ENCODE measurements at regions not wholly inside any gene's neighbourhood (a gene's known extent, or its start where the extent isn't known, plus 50 kb on each side); places are given as distances from the start of the nearest gene placed in this dataset.

- no peak for TF ChIP-seq CTCF (IDR thresholded peaks at IDR 0.05; ENCODE audit: insufficient read depth, low read depth, low read length)
- ChIA-PET POLR2A (no interaction called here), CTCF (interaction anchor here (0.5 kb wide), 1 partner anchor 20 kb away, joined by 4 read pairs; no protein-coding TSS in a partner anchor)
- DNase-seq (ENCODE audit: low read depth): no peak
- Histone ChIP-seq H3K36me3 (ENCODE audit: control insufficient read depth, insufficient read depth, low read length) (no peaks in the 10 kb centered on the region), H3K4me3 (ENCODE audit: low read depth, low read length) (no peak overlapping the region), H3K27me3 (ENCODE audit: control insufficient read depth, insufficient read depth, low read length) (no peaks in the 10 kb centered on the region)
Observed at GRCh38 chr5:16392718-16393117, 72.9 kb downstream of the ZNF622 start.

GRCh38 chr5:16391858-16392649 is 73.5 kb downstream of the ZNF622 start:
- ChIA-PET POLR2A (no interaction called here), CTCF (interaction anchor here (0.5 kb wide), 1 partner anchor 19 kb away, joined by 4 read pairs; no protein-coding TSS in a partner anchor)
- no peak for TF ChIP-seq CTCF (IDR thresholded peaks at IDR 0.05; ENCODE audit: insufficient read depth, low read depth, low read length)
- Histone ChIP-seq H3K27me3 (ENCODE audit: control insufficient read depth, insufficient read depth, low read length) (no peaks in the 10 kb centered on the region), H3K36me3 (ENCODE audit: control insufficient read depth, insufficient read depth, low read length) (no peaks in the 10 kb centered on the region), H3K4me3 (ENCODE audit: low read depth, low read length) (no peak overlapping the region)
- DNase-seq (ENCODE audit: low read depth): no peak

- Histone ChIP-seq H3K27me3 (ENCODE audit: control insufficient read depth, insufficient read depth, low read length) (no peaks in the 10 kb centered on the region), H3K4me3 (ENCODE audit: low read depth, low read length) (no peak overlapping the region), H3K36me3 (ENCODE audit: control insufficient read depth, insufficient read depth, low read length) (no peaks in the 10 kb centered on the region)
- ChIA-PET CTCF (no interaction called here), POLR2A (no interaction called here)
- no peak for TF ChIP-seq CTCF (IDR thresholded peaks at IDR 0.05; ENCODE audit: insufficient read depth, low read depth, low read length)
- no peak for DNase-seq (ENCODE audit: low read depth)
Observed at GRCh38 chr5:16390825-16391224, 74.8 kb downstream of the ZNF622 start.

GRCh38 chr5:16385516-16386090 is 80.0 kb downstream of the ZNF622 start:
- ChIA-PET CTCF (no interaction called here), POLR2A (no interaction called here)
- Histone ChIP-seq H3K36me3 (ENCODE audit: control insufficient read depth, insufficient read depth, low read length) (no peaks in the 10 kb centered on the region), H3K4me3 (ENCODE audit: low read depth, low read length) (no peak overlapping the region), H3K27me3 (ENCODE audit: control insufficient read depth, insufficient read depth, low read length) (no peaks in the 10 kb centered on the region)
- TF ChIP-seq CTCF (IDR thresholded peaks at IDR 0.05; ENCODE audit: insufficient read depth, low read depth, low read length): no peak
- DNase-seq (ENCODE audit: low read depth): no peak

- H3K4me3 ChIP-seq (ENCODE audit: low read depth, low read length): no peak overlapping the region
- no peak for DNase-seq (ENCODE audit: low read depth)
- TF ChIP-seq CTCF (IDR thresholded peaks at IDR 0.05; ENCODE audit: insufficient read depth, low read depth, low read length): no peak
- CTCF ChIA-PET: no interaction called here
- no peaks in the 10 kb centered on the region for H3K36me3 ChIP-seq (ENCODE audit: control insufficient read depth, insufficient read depth, low read length)
- POLR2A ChIA-PET: no interaction called here
- no peaks in the 10 kb centered on the region for H3K27me3 ChIP-seq (ENCODE audit: control insufficient read depth, insufficient read depth, low read length)
Observed at GRCh38 chr5:16384804-16385203, 80.8 kb downstream of the ZNF622 start.
